ENCODE measurements at regions not wholly inside any gene's neighbourhood (a gene's known extent, or its start where the extent isn't known, plus 50 kb on each side); places are given as distances from the start of the nearest gene placed in this dataset.
"Not testable (repeated sequence)": the region's sequence is repeated elsewhere in the genome, so short reads cannot be mapped to it uniquely, and the experiment has no call there.

DNA sequence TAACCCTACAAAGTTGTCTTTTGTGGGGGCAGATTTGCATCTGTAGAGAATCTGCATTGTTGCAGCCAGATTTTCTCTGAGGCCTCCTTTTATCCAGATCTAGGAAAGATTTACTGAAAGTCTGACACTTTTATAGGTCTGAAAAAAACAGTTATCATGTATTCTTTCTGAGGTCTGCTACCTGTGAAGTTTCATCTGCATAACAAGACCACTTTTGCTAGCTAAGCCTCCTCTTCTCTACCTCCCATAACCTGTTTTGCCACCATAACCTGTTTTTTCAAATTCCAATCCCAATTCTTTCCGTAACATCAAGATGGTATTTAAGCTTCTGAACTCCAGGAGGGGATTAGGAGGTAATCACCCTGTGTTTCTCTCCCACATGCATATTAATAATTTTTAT is 577.8 kb downstream of the NAP1L3 start:
- TF ChIP-seq, protein P1, sequence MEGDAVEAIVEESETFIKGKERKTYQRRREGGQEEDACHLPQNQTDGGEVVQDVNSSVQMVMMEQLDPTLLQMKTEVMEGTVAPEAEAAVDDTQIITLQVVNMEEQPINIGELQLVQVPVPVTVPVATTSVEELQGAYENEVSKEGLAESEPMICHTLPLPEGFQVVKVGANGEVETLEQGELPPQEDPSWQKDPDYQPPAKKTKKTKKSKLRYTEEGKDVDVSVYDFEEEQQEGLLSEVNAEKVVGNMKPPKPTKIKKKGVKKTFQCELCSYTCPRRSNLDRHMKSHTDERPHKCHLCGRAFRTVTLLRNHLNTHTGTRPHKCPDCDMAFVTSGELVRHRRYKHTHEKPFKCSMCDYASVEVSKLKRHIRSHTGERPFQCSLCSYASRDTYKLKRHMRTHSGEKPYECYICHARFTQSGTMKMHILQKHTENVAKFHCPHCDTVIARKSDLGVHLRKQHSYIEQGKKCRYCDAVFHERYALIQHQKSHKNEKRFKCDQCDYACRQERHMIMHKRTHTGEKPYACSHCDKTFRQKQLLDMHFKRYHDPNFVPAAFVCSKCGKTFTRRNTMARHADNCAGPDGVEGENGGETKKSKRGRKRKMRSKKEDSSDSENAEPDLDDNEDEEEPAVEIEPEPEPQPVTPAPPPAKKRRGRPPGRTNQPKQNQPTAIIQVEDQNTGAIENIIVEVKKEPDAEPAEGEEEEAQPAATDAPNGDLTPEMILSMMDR (IDR thresholded peaks at IDR 0.05): not testable (repeated sequence)
- not testable (repeated sequence) for TF ChIP-seq POLR2A (IDR thresholded peaks at IDR 0.05; ENCODE audit: low read length); ZFP36 (IDR thresholded peaks at IDR 0.05; ENCODE audit: borderline replicate concordance, partially characterized antibody); POLR2AphosphoS2 (conservative IDR thresholded peaks at IDR 0.05; ENCODE audit: low read length); CHD4 (IDR thresholded peaks at IDR 0.05; ENCODE audit: borderline replicate concordance); NPAS2 (CRISPR knock-in tag; IDR thresholded peaks at IDR 0.05; ENCODE audit: borderline replicate concordance); SMC3 (IDR thresholded peaks at IDR 0.05); EP300 (IDR thresholded peaks at IDR 0.05); RNF2 (IDR thresholded peaks at IDR 0.05; ENCODE audit: borderline replicate concordance, low read depth); RAD21 (conservative IDR thresholded peaks at IDR 0.05 in 1 of 2, IDR thresholded peaks at IDR 0.05 in 1 of 2); ESRRA (IDR thresholded peaks at IDR 0.05; ENCODE audit: borderline replicate concordance, low read length); MYC (IDR thresholded peaks at IDR 0.05; ENCODE audit: borderline replicate concordance, low read length)
- TF ChIP-seq, protein P2, sequence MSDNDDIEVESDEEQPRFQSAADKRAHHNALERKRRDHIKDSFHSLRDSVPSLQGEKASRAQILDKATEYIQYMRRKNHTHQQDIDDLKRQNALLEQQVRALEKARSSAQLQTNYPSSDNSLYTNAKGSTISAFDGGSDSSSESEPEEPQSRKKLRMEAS (IDR thresholded peaks at IDR 0.05): not testable (repeated sequence)
- TF ChIP-seq, protein P3, sequence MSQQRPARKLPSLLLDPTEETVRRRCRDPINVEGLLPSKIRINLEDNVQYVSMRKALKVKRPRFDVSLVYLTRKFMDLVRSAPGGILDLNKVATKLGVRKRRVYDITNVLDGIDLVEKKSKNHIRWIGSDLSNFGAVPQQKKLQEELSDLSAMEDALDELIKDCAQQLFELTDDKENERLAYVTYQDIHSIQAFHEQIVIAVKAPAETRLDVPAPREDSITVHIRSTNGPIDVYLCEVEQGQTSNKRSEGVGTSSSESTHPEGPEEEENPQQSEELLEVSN (IDR thresholded peaks at IDR 0.05; ENCODE audit: borderline replicate concordance, low read depth): not testable (repeated sequence)
